ENCODE measurements at regions not wholly inside any gene's neighbourhood (a gene's known extent, or its start where the extent isn't known, plus 50 kb on each side); places are given as distances from the start of the nearest gene placed in this dataset.

DNA sequence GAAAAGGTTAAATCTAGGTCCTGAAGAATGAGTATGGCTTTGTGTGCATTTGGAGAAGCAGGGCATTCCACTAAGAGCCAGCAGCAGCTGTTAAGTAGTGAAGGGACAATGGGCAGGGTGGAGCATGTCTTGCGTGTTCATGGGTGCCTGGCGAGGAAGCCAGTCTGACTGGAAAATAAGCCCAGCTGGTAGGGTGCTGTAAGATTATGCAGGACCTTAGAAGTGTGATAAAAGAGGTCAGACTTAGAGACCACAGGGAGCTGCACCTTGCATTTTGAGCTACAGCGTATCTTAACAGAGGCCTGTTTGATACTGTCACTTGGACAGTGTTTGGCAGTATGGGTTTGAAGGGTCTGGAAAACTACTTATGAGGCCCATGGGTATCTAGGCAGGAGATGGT is 131.7 kb upstream of the ELL2 start:
- intact Hi-C loops (cut with micrococcal nuclease; ENCODE audit: unreplicated experiment) = loop anchor here (1.0 to 5.0 kb wide), 3 partner anchors 132 to 231 kb away; partner anchors contain the start of gene ELL2
- peak; percentile 53 to 56 for DNase-seq
- ChIA-PET POLR2A (ENCODE audit: unreplicated experiment) (interaction anchor here (0.5 to 0.7 kb wide), 3 partner anchors 155 to 446 kb away, joined by 3 to 11 read pairs (median 9); no protein-coding TSS in a partner anchor), CTCF (no interaction called here)
- Histone ChIP-seq H4K20me1 (ENCODE audit: insufficient read depth) (no peaks in the 10 kb centered on the region), H3K27me3 (ENCODE audit: insufficient read depth, low read depth) (no peaks in the 10 kb centered on the region), H3K36me3 (ENCODE audit: low read depth) (peaks cover 5% of the 10 kb centered on the region; the same call in 1 of the 2 replicates), H3K4me1 (replicated peaks; ENCODE audit: insufficient read depth) (peaks cover 36% of the 10 kb centered on the region), H2AFZ (no peak overlapping the region), H3K79me2 (ENCODE audit: low read depth) (no peaks in the 10 kb centered on the region), H3K4me3 (no peak overlapping the region), H3K9me3 (ENCODE audit: insufficient read depth, low read depth) (peaks cover 5% of the 10 kb centered on the region; the same call in 1 of the 2 replicates), H3K4me2 (peak overlapping the region; percentile 47), H3F3A (ENCODE audit: insufficient read depth, low read depth) (peaks cover 33% of the 10 kb centered on the region), H3K27ac (peak overlapping the region; percentile 88), H3K9me2 (ENCODE audit: insufficient read depth) (no peaks in the 10 kb centered on the region)
- TF ChIP-seq EZH2 (IDR thresholded peaks at IDR 0.05; ENCODE audit: low read depth) (no peak), CTCF (conservative IDR thresholded peaks at IDR 0.05) (no peak)
- BruUV-seq (replicated peaks) = no TSS peak

DNA sequence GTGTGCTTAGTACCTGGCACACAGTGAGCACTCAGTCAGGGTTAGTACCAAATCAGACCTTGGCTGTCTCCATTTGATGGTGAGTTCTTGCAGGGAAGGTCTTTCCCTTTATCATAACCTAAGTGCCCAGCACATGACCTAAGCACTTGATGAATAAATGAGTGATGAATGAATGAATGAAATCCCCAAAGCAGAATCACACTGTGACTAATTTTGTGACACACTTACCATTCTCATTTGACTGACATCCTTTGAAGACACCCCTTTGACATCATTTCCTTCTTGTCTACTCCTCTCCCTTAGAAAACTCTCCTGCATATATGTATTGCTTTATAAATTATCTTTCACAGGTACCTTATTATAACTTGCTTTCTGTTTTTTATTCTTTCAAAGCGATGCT is 130.2 kb upstream of the ELL2 start:
- H3K27ac ChIP-seq = 0 out of 2 replicates have a peak overlapping the region, but pooled peaks have one; percentile 88
- ChIA-PET POLR2A (ENCODE audit: unreplicated experiment) (interaction anchor here (0.7 kb wide), 1 partner anchor 16 kb away, joined by 3 read pairs; no protein-coding TSS in a partner anchor), CTCF (no interaction called here)
- no peak overlapping the region for H3K4me2 ChIP-seq
- H4K20me1 ChIP-seq (ENCODE audit: insufficient read depth) = no peaks in the 10 kb centered on the region
- H2AFZ ChIP-seq = no peak overlapping the region
- DNase-seq = no peak
- peaks cover 33% of the 10 kb centered on the region for H3F3A ChIP-seq (ENCODE audit: insufficient read depth, low read depth)
- peaks cover 36% of the 10 kb centered on the region for H3K4me1 ChIP-seq (replicated peaks; ENCODE audit: insufficient read depth)
- H3K4me3 ChIP-seq = no peak overlapping the region
- no peaks in the 10 kb centered on the region for H3K27me3 ChIP-seq (ENCODE audit: insufficient read depth, low read depth)
- no TSS peak for BruUV-seq (replicated peaks)
- peaks cover 5% of the 10 kb centered on the region; the same call in 1 of the 2 replicates for H3K9me3 ChIP-seq (ENCODE audit: insufficient read depth, low read depth)
- no peaks in the 10 kb centered on the region for H3K79me2 ChIP-seq (ENCODE audit: low read depth)
- peaks cover 5% of the 10 kb centered on the region; the same call in 1 of the 2 replicates for H3K36me3 ChIP-seq (ENCODE audit: low read depth)
- no peaks in the 10 kb centered on the region for H3K9me2 ChIP-seq (ENCODE audit: insufficient read depth)
- TF ChIP-seq CTCF (conservative IDR thresholded peaks at IDR 0.05) (no peak), EZH2 (IDR thresholded peaks at IDR 0.05; ENCODE audit: low read depth) (no peak)
- intact Hi-C loops (cut with micrococcal nuclease; ENCODE audit: unreplicated experiment) = loop anchor here (5.0 kb wide), 1 partner anchor 230 kb away; no protein-coding TSS in a partner anchor

DNA sequence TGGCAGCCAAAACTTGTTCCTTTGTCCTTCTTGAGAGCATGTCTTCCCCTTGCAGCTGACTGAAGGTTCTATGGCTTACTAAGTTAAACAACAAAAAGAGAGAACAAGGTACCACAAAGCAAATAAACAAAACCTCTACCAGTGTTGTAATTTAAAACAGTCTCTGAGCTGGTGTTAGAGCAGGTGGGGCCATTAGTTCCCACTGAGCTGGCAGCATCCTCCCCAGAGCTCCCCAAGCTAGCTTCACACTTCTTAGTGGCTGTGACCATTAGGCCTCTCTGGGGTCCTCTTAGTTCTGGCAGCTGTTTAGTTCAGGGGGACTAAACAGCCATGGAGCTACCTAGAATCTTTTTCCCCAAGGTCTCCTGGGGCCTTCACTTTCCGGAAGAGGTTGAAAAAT is 128.6 kb upstream of the ELL2 start:
- Histone ChIP-seq H4K20me1 (ENCODE audit: insufficient read depth) (no peaks in the 10 kb centered on the region), H3K27me3 (ENCODE audit: insufficient read depth, low read depth) (no peaks in the 10 kb centered on the region), H3K27ac (no peak overlapping the region), H3K4me2 (no peak overlapping the region), H3K9me3 (ENCODE audit: insufficient read depth, low read depth) (peaks cover 5% of the 10 kb centered on the region; the same call in 1 of the 2 replicates), H3K9me2 (ENCODE audit: insufficient read depth) (no peaks in the 10 kb centered on the region), H3F3A (ENCODE audit: insufficient read depth, low read depth) (peaks cover 33% of the 10 kb centered on the region), H3K4me1 (replicated peaks; ENCODE audit: insufficient read depth) (peaks cover 42% of the 10 kb centered on the region), H3K4me3 (no peak overlapping the region), H3K36me3 (ENCODE audit: low read depth) (no peaks in the 10 kb centered on the region), H2AFZ (no peak overlapping the region), H3K79me2 (ENCODE audit: low read depth) (no peaks in the 10 kb centered on the region)
- intact Hi-C loops (cut with micrococcal nuclease; ENCODE audit: unreplicated experiment) = loop anchor here (5.0 kb wide), 1 partner anchor 228 kb away; no protein-coding TSS in a partner anchor
- CTCF ChIA-PET = no interaction called here
- POLR2A ChIA-PET (ENCODE audit: unreplicated experiment) = no interaction called here
- DNase-seq = no peak
- TF ChIP-seq EZH2 (IDR thresholded peaks at IDR 0.05; ENCODE audit: low read depth) = no peak
- no peak for TF ChIP-seq CTCF (conservative IDR thresholded peaks at IDR 0.05)
- no TSS peak for BruUV-seq (replicated peaks)
